MCF 10A (cell line): ENCODE measurements at regions not wholly inside any gene's neighbourhood (a gene's known extent, or its start where the extent isn't known, plus 50 kb on each side); places are given as distances from the start of the nearest gene placed in this dataset.

Experiments used
- BruUV-seq: library from RNA; stranded (reverse); fragments of 400-500 nt; replicated peaks from 2 replicates; lab custom pipeline; 2021; lab: Mats Ljungman, UMichigan
- CTCF ChIA-PET: fragments of 300-600 bp; sonication (Branson Sonifier 250); formaldehyde crosslinking; extraction: SDS; loops from one replicate; lab custom pipeline; 2021; ENCODE audit warnings: antibody characterized with exemption, inconsistent platforms; lab: Yijun Ruan, JAX
- POLR2A ChIA-PET: fragments of 300-600, 350-650 bp; sonication (Branson Sonifier 250); formaldehyde crosslinking; extraction: SDS; loops from one replicate; lab custom pipeline; 2020; ENCODE audit warnings: antibody characterized with exemption, inconsistent platforms; lab: Yijun Ruan, JAX
- DNase-seq: peaks from one replicate; pipeline ENCODE4 v3.0.0-alpha.2; 2018; ENCODE audit not compliant: unreplicated experiment
- H3K27ac Mint-ChIP-seq: one replicate; pipeline ENCODE4 v1.8.0; 2022; ENCODE audit warnings: mild to moderate bottlenecking, low read depth, mixed read lengths; ENCODE audit not compliant: unreplicated experiment
- H3K27me3 Mint-ChIP-seq: one replicate; pipeline ENCODE4 v1.8.0; 2022; ENCODE audit warnings: mixed read lengths; ENCODE audit not compliant: insufficient read depth, unreplicated experiment
- H3K36me3 Mint-ChIP-seq: one replicate; pipeline ENCODE4 v1.8.0; 2022; ENCODE audit warnings: mild to moderate bottlenecking, moderate library complexity, mixed read lengths; ENCODE audit not compliant: insufficient read depth, unreplicated experiment
- H3K4me1 Mint-ChIP-seq: one replicate; pipeline ENCODE4 v1.8.0; 2022; ENCODE audit warnings: mixed read lengths; ENCODE audit not compliant: insufficient read depth, unreplicated experiment
- H3K4me3 Mint-ChIP-seq: one replicate; pipeline ENCODE4 v1.8.0; 2022; ENCODE audit warnings: mild to moderate bottlenecking, moderate library complexity, mixed read lengths; ENCODE audit not compliant: unreplicated experiment
- H3K9me3 Mint-ChIP-seq: one replicate; pipeline ENCODE4 v1.8.0; 2022; ENCODE audit warnings: mixed read lengths; ENCODE audit not compliant: unreplicated experiment
- CTCF ChIP-seq: fragments of 200-600 bp; IDR thresholded peaks from one replicate; pipeline ENCODE4 v1.8.0; 2022; ENCODE audit warnings: antibody characterized with exemption, mild to moderate bottlenecking; ENCODE audit not compliant: unreplicated experiment
- intact Hi-C: fragments of 100-400 bp; cut with micrococcal nuclease; formaldehyde crosslinking; loops from 2 replicates; pipeline ENCODE4 v1.14.1; 2022

- ChIA-PET CTCF (no interaction called here), POLR2A (no interaction called here)
- Mint-ChIP-seq H3K27ac (no peak overlapping the region), H3K4me3 (no peak overlapping the region), H3K36me3 (no peaks in the 10 kb centered on the region), H3K9me3 (no peaks in the 10 kb centered on the region), H3K27me3 (peaks cover 8% of the 10 kb centered on the region), H3K4me1 (no peaks in the 10 kb centered on the region)
- BruUV-seq: no TSS peak
- intact Hi-C loops: no loop called here
- no peak for TF ChIP-seq CTCF
- no peak for DNase-seq
Measured at GRCh38 chr9:99588747-99589146, 232.9 kb upstream of the NR4A3 start.

- Mint-ChIP-seq H3K27ac (no peak overlapping the region), H3K36me3 (no peaks in the 10 kb centered on the region), H3K4me1 (no peaks in the 10 kb centered on the region), H3K9me3 (no peaks in the 10 kb centered on the region), H3K27me3 (peaks cover 24% of the 10 kb centered on the region), H3K4me3 (no peak overlapping the region)
- POLR2A ChIA-PET: no interaction called here
- BruUV-seq: no TSS peak
- TF ChIP-seq CTCF: no peak
- intact Hi-C loops: no loop called here
- DNase-seq: no peak
- CTCF ChIA-PET: interaction anchor here (0.6 to 0.8 kb wide), 2 partner anchors 13 to 148 kb away, joined by 3 read pairs; no protein-coding TSS in a partner anchor
Measured at GRCh38 chr9:99590410-99590809, 231.3 kb upstream of the NR4A3 start.

GRCh38 chr9:99590840-99591239, 230.8 kb upstream of the NR4A3 start:
- ChIA-PET POLR2A (no interaction called here), CTCF (interaction anchor here (0.6 kb wide), 1 partner anchor 147 kb away, joined by 3 read pairs; no protein-coding TSS in a partner anchor)
- no peak for DNase-seq
- intact Hi-C loops: no loop called here
- Mint-ChIP-seq H3K4me1 (no peaks in the 10 kb centered on the region), H3K9me3 (no peaks in the 10 kb centered on the region), H3K4me3 (no peak overlapping the region), H3K27me3 (peaks cover 29% of the 10 kb centered on the region), H3K27ac (no peak overlapping the region), H3K36me3 (no peaks in the 10 kb centered on the region)
- BruUV-seq: no TSS peak
- TF ChIP-seq CTCF: no peak

- BruUV-seq: no TSS peak
- H3K4me3 Mint-ChIP-seq: no peak overlapping the region
- H3K9me3 Mint-ChIP-seq: no peaks in the 10 kb centered on the region
- POLR2A ChIA-PET: no interaction called here
- H3K27ac Mint-ChIP-seq: no peak overlapping the region
- no peak for TF ChIP-seq CTCF
- CTCF ChIA-PET: no interaction called here
- peaks cover 33% of the 10 kb centered on the region for H3K27me3 Mint-ChIP-seq
- no peaks in the 10 kb centered on the region for H3K36me3 Mint-ChIP-seq
- no peaks in the 10 kb centered on the region for H3K4me1 Mint-ChIP-seq
- no peak for DNase-seq
- intact Hi-C loops: no loop called here
Measured at GRCh38 chr9:99591770-99592169, 229.9 kb upstream of the NR4A3 start.
